ENCODE measurements at regions not wholly inside any gene's neighbourhood (a gene's known extent, or its start where the extent isn't known, plus 50 kb on each side); places are given as distances from the start of the nearest gene placed in this dataset.
A peak's percentile ranks its signal among the peaks of the same experiment; 100 is the strongest.

GRCh38 chr5:116360008-116360853 is 214.4 kb downstream of the SEMA6A start:
- H3K27me3 ChIP-seq (ENCODE audit: insufficient read depth, poor library complexity, severe bottlenecking) = no peaks in the 10 kb centered on the region
- no peak overlapping the region for H3K4me3 ChIP-seq (replicated peaks; ENCODE audit: insufficient read depth, low read length)
- DNase-seq (ENCODE audit: low read depth in 1 of 2, low spot score in 1 of 2) = no peak
- TF ChIP-seq REST (IDR thresholded peaks at IDR 0.05; ENCODE audit: insufficient replicate concordance, low read depth) (no peak), SPI1 (IDR thresholded peaks at IDR 0.05; ENCODE audit: borderline replicate concordance, low read depth) (no peak), CTCF (IDR thresholded peaks at IDR 0.05; ENCODE audit: insufficient read depth, low read length) (no peak), POLR2AphosphoS5 (IDR thresholded peaks at IDR 0.05; ENCODE audit: low read depth) (no peak), GABPA (IDR thresholded peaks at IDR 0.05; ENCODE audit: low read depth) (no peak)
- peak overlapping the region; percentile 5; the same call in 1 of the 2 replicates for H3K27ac ChIP-seq (replicated peaks)

- DNase-seq (ENCODE audit: low read depth in 1 of 2, low spot score in 1 of 2) = peak in 1 of 2 experiments; percentile 31
- Histone ChIP-seq H3K27me3 (ENCODE audit: insufficient read depth, poor library complexity, severe bottlenecking) (no peaks in the 10 kb centered on the region), H3K4me3 (replicated peaks; ENCODE audit: insufficient read depth, low read length) (no peak overlapping the region), H3K27ac (replicated peaks) (peak overlapping the region; percentile 35; the same call in 1 of the 2 replicates)
- TF ChIP-seq GABPA (IDR thresholded peaks at IDR 0.05; ENCODE audit: low read depth) = no peak
- no peak for TF ChIP-seq POLR2AphosphoS5 (IDR thresholded peaks at IDR 0.05; ENCODE audit: low read depth)
- TF ChIP-seq CTCF (IDR thresholded peaks at IDR 0.05; ENCODE audit: insufficient read depth, low read length) = no peak
- TF ChIP-seq REST (IDR thresholded peaks at IDR 0.05; ENCODE audit: insufficient replicate concordance, low read depth) = no peak
- no peak for TF ChIP-seq SPI1 (IDR thresholded peaks at IDR 0.05; ENCODE audit: borderline replicate concordance, low read depth)
Measured at GRCh38 chr5:116359592-116359991, 215.0 kb downstream of the SEMA6A start.

- no peak overlapping the region for H3K4me3 ChIP-seq (replicated peaks; ENCODE audit: insufficient read depth, low read length)
- H3K27ac ChIP-seq (replicated peaks) = peak overlapping the region; percentile 35; the same call in 1 of the 2 replicates
Measured at GRCh38 chr5:116358911-116359418, 215.7 kb downstream of the SEMA6A start.

More at GRCh38 chr5:116358911-116359418, 215.7 kb downstream of the SEMA6A start:
- no peaks in the 10 kb centered on the region for H3K27me3 ChIP-seq (ENCODE audit: insufficient read depth, poor library complexity, severe bottlenecking)
- peak in 1 of 2 experiments; percentile 1 for DNase-seq (ENCODE audit: low read depth in 1 of 2, low spot score in 1 of 2)
- TF ChIP-seq SPI1 (IDR thresholded peaks at IDR 0.05; ENCODE audit: borderline replicate concordance, low read depth) (peak; percentile 91), REST (IDR thresholded peaks at IDR 0.05; ENCODE audit: insufficient replicate concordance, low read depth) (no peak), POLR2AphosphoS5 (IDR thresholded peaks at IDR 0.05; ENCODE audit: low read depth) (no peak)

Measured in HL-60 (cell line).